ENCODE measurements at regions not wholly inside any gene's neighbourhood (a gene's known extent, or its start where the extent isn't known, plus 50 kb on each side); places are given as distances from the start of the nearest gene placed in this dataset.

DNA sequence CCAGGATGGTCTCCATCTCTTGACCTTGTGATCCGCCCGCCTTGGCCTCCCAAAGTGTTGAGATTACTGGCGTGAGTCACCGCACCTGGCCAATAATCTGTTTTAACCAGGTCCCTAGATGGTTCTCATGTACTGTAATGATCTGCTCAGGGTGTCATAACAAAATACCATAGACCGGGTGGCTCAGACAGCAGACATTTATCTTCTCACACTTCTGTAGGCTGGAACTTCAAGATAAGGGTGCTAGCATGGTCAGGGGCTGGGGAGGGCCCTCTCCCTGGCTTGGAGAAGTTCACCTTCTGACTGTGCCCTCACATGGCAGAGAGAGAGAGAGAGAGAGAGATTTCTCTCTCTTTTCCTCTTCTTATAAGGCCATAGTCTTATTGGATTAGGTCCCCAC is 279.4 kb upstream of the LYZL1 start (continued):
- TF ChIP-seq, protein P1, sequence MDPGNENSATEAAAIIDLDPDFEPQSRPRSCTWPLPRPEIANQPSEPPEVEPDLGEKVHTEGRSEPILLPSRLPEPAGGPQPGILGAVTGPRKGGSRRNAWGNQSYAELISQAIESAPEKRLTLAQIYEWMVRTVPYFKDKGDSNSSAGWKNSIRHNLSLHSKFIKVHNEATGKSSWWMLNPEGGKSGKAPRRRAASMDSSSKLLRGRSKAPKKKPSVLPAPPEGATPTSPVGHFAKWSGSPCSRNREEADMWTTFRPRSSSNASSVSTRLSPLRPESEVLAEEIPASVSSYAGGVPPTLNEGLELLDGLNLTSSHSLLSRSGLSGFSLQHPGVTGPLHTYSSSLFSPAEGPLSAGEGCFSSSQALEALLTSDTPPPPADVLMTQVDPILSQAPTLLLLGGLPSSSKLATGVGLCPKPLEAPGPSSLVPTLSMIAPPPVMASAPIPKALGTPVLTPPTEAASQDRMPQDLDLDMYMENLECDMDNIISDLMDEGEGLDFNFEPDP (CRISPR knock-in tag; IDR thresholded peaks at IDR 0.05), result no peak
- TF ChIP-seq, protein P2, sequence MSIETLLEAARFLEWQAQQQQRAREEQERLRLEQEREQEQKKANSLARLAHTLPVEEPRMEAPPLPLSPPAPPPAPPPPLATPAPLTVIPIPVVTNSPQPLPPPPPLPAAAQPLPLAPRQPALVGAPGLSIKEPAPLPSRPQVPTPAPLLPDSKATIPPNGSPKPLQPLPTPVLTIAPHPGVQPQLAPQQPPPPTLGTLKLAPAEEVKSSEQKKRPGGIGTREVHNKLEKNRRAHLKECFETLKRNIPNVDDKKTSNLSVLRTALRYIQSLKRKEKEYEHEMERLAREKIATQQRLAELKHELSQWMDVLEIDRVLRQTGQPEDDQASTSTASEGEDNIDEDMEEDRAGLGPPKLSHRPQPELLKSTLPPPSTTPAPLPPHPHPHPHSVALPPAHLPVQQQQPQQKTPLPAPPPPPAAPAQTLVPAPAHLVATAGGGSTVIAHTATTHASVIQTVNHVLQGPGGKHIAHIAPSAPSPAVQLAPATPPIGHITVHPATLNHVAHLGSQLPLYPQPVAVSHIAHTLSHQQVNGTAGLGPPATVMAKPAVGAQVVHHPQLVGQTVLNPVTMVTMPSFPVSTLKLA (conservative IDR thresholded peaks at IDR 0.05), result peak in 1 of 2 experiments; percentile 72; a peak in 3 of 4 replicates
- TF ChIP-seq ZNF766 (CRISPR knock-in tag; conservative IDR thresholded peaks at IDR 0.05), result peak; percentile 96
- 0 out of 4 replicates have a peak, but pooled peaks of 1 of the 2 experiments have one; percentile 22 for TF ChIP-seq RAD21 (CRISPR knock-in tag; conservative IDR thresholded peaks at IDR 0.05 in 1 of 2, IDR thresholded peaks at IDR 0.05 in 1 of 2)
- TF ChIP-seq DNMT1 (IDR thresholded peaks at IDR 0.05), result no peak
- TF ChIP-seq FOXK2 (conservative IDR thresholded peaks at IDR 0.05 in 1 of 2, IDR thresholded peaks at IDR 0.05 in 1 of 2; ENCODE audit: low read depth in 2 of 2), result no peak
- TF ChIP-seq FOXM1 (IDR thresholded peaks at IDR 0.05; ENCODE audit: low read depth), result peak; percentile 98
- no peak for TF ChIP-seq FOXM1 (CRISPR knock-in tag; IDR thresholded peaks at IDR 0.05; ENCODE audit: low read depth)
- no peak for TF ChIP-seq GTF2F1 (IDR thresholded peaks at IDR 0.05; ENCODE audit: low read depth, low read length)
- TF ChIP-seq, protein P3, sequence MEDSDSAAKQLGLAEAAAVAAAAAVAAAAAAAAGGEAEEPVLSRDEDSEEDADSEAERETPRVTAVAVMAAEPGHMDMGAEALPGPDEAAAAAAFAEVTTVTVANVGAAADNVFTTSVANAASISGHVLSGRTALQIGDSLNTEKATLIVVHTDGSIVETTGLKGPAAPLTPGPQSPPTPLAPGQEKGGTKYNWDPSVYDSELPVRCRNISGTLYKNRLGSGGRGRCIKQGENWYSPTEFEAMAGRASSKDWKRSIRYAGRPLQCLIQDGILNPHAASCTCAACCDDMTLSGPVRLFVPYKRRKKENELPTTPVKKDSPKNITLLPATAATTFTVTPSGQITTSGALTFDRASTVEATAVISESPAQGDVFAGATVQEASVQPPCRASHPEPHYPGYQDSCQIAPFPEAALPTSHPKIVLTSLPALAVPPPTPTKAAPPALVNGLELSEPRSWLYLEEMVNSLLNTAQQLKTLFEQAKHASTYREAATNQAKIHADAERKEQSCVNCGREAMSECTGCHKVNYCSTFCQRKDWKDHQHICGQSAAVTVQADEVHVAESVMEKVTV (CRISPR knock-in tag; IDR thresholded peaks at IDR 0.05), result no peak
- TF ChIP-seq, protein P4, sequence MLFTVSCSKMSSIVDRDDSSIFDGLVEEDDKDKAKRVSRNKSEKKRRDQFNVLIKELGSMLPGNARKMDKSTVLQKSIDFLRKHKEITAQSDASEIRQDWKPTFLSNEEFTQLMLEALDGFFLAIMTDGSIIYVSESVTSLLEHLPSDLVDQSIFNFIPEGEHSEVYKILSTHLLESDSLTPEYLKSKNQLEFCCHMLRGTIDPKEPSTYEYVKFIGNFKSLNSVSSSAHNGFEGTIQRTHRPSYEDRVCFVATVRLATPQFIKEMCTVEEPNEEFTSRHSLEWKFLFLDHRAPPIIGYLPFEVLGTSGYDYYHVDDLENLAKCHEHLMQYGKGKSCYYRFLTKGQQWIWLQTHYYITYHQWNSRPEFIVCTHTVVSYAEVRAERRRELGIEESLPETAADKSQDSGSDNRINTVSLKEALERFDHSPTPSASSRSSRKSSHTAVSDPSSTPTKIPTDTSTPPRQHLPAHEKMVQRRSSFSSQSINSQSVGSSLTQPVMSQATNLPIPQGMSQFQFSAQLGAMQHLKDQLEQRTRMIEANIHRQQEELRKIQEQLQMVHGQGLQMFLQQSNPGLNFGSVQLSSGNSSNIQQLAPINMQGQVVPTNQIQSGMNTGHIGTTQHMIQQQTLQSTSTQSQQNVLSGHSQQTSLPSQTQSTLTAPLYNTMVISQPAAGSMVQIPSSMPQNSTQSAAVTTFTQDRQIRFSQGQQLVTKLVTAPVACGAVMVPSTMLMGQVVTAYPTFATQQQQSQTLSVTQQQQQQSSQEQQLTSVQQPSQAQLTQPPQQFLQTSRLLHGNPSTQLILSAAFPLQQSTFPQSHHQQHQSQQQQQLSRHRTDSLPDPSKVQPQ (CRISPR knock-in tag; IDR thresholded peaks at IDR 0.05; ENCODE audit: borderline replicate concordance), result no peak
- TF ChIP-seq, protein P5, sequence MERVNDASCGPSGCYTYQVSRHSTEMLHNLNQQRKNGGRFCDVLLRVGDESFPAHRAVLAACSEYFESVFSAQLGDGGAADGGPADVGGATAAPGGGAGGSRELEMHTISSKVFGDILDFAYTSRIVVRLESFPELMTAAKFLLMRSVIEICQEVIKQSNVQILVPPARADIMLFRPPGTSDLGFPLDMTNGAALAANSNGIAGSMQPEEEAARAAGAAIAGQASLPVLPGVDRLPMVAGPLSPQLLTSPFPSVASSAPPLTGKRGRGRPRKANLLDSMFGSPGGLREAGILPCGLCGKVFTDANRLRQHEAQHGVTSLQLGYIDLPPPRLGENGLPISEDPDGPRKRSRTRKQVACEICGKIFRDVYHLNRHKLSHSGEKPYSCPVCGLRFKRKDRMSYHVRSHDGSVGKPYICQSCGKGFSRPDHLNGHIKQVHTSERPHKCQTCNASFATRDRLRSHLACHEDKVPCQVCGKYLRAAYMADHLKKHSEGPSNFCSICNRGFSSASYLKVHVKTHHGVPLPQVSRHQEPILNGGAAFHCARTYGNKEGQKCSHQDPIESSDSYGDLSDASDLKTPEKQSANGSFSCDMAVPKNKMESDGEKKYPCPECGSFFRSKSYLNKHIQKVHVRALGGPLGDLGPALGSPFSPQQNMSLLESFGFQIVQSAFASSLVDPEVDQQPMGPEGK (CRISPR knock-in tag; IDR thresholded peaks at IDR 0.05; ENCODE audit: borderline replicate concordance), result no peak
- TF ChIP-seq ILK (tag; IDR thresholded peaks at IDR 0.05; ENCODE audit: borderline replicate concordance, low read depth), result no peak
- TF ChIP-seq, protein P6, sequence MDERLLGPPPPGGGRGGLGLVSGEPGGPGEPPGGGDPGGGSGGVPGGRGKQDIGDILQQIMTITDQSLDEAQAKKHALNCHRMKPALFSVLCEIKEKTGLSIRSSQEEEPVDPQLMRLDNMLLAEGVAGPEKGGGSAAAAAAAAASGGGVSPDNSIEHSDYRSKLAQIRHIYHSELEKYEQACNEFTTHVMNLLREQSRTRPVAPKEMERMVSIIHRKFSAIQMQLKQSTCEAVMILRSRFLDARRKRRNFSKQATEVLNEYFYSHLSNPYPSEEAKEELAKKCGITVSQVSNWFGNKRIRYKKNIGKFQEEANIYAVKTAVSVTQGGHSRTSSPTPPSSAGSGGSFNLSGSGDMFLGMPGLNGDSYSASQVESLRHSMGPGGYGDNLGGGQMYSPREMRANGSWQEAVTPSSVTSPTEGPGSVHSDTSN (CRISPR knock-in tag; IDR thresholded peaks at IDR 0.05; ENCODE audit: low read depth), result peak; percentile 34; the same call in 1 of the 2 replicates
- TF ChIP-seq, protein P6 (tag; conservative IDR thresholded peaks at IDR 0.05; ENCODE audit: low read depth), result peak; percentile 97
